ENCODE measurements at regions not wholly inside any gene's neighbourhood (a gene's known extent, or its start where the extent isn't known, plus 50 kb on each side); places are given as distances from the start of the nearest gene placed in this dataset.

- FAIRE-seq, result no peak
These were observed 233.5 kb upstream of the HDAC9 start for GRCh38 chr7:18262058-18262457.

- FAIRE-seq, result no peak
These were observed 229.8 kb upstream of the HDAC9 start for GRCh38 chr7:18265611-18266281.

- no peak for FAIRE-seq
These were observed 227.0 kb upstream of the HDAC9 start for GRCh38 chr7:18268571-18268970.

DNA sequence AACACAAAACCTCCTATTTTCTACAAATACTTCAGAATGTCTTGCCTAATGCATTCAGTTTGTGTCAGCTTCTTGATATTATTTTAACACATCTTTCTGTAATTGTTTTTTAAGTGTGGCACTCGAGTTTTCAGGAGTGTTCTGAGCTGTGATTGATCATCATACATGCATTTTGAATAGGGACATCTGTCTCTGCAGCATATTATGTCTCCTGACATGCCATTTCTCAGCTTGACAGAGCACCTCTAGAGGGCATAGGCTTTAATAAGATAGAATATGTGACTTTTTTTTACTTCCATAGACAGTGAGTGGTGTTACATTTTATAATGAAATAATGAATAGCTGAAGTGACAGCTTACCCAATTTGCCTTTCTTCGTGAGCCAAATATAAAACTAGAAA, 219.2 kb upstream of the HDAC9 start:
- FAIRE-seq, result no peak

GRCh38 chr7:18278316-18278715, 217.2 kb upstream of the HDAC9 start:
- no peak for FAIRE-seq

- no peak for FAIRE-seq
These were observed 212.5 kb upstream of the HDAC9 start for GRCh38 chr7:18283045-18283444.

GRCh38 chr7:18287482-18287881, 208.1 kb upstream of the HDAC9 start:
- FAIRE-seq, result no peak

GRCh38 chr7:18288322-18289037, 207.1 kb upstream of the HDAC9 start:
- FAIRE-seq, result no peak

DNA sequence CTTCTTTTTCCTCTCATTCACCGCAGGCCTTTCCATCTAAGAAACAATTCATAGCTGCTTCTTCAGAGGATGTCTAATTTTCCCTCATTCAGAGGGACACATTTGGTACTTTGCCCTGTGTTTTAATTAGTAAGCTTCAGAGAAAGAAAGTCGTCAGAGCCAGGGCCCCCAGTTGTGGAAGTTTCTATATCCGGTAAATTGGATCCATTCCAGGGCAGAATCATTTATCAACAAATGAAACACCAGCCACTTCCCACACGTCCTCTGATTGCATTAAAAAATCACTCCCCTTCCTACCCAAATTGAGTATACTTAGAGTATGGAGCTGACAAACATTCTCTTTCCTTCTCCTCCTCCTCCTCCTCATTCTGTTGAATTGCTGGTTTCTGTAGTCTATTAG, 205.8 kb upstream of the HDAC9 start:
- no peak for FAIRE-seq

DNA sequence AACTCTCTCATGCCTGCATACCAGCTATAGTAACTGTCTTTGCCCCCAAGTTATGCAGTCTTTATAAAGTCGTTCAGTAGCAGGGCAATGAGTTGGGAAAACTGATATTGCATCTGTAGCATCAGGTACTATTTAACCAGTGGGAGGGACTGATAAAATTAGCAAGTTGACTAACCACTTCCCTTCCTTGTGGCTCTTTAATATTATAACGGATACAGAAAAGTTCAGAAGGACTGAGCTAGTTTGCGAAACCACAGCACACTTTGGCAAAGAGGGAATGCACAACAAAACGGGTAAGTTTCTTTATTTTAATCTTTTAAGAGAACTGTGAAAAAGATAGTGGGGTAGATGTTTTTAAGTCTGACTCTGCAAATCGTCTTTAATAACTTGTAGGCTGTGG, 205.3 kb upstream of the HDAC9 start:
- FAIRE-seq, result no peak

GRCh38 chr7:18290865-18291264, 204.7 kb upstream of the HDAC9 start:
- FAIRE-seq, result no peak

- no peak for FAIRE-seq
These were observed 203.0 kb upstream of the HDAC9 start for GRCh38 chr7:18292584-18292983.

DNA sequence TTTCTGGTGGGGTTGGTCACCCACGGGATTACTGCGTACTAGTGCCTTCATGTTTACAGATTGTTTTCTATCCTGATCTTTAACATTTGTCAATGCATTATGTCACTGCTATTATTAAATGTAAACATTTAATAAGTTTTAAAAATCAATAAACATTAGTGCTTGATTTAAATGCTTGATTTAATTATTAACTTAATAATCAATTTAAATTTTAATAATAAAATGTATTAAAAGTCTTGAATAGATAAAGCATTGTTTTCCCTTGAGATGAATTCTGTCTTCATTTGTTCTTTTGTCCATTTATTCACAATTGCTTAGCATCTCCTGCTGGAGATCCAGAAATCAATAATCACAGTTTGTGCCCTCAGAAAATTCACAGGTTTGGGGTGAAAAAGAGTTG, 201.8 kb upstream of the HDAC9 start:
- no peak for FAIRE-seq

DNA sequence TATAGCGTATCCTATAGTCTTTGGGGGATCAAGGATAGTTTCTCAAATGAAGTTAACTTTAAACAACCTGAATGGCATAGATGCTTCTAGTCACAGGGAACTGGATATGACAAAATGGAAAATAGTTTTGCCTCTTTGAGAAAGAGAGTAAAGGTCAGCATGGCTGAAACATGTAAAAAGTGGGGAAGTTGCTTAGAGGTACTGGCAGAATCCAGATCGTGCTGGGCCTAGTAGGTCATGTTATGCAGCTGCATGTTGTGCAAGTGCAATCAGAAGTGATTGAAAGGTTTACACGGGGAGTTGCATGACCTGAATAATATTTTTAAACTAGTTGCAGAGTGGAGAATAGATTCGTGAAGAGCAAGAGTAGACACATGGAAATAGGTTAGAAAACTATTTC, 201.1 kb upstream of the HDAC9 start:
- FAIRE-seq, result no peak

DNA sequence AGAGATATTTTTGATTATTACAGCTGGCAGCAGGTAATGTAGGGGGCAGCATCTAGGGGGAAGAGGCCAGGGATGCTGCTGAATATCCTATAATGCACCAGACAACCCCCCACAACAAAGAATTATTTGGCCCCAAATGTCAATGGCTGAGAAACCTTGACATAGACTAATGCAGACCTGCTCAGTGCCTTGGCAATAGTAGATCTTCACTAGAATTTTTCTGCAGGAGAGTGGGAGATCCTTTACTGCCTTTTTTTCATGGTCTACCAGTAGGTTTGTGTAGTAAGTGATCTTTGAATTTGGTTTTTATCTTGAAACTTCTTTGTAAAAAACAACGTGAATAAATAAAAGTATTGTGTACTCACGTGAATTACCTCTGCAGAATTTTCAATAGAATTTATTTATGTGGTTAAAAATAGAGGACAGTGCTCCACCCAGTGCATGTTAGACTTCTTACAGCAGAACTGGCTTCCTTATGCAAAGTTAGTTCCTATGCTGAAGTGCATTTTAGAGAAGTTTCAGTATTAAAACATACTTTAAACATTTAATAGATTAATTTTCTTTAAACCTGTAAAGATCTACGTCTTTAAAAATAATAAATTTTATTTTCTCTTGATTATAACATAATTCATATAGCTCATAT, 199.6 kb upstream of the HDAC9 start:
- no peak for FAIRE-seq

- no peak for FAIRE-seq
These were observed 193.5 kb upstream of the HDAC9 start for GRCh38 chr7:18302097-18302496.

- no peak for FAIRE-seq
These were observed 189.7 kb upstream of the HDAC9 start for GRCh38 chr7:18305866-18306265.

DNA sequence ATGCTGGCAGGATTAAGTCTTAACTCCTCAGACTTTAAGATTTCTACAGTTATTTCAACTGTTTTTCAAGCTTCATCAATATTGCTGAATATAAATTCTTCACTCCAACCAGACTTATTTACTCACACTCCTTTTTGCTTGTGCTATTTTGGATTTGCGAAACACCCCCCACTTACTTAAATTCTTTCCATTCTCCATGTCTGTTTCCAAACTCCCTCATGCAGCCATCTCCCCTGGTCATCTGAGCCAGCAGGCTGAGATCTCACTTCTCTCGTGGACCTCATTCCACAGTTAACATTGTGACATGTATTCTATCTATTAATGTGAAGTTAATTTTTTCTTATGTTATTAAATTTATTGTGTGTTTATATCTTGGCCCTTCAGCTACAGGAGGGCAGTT, 188.9 kb upstream of the HDAC9 start:
- FAIRE-seq, result no peak

- no peak for FAIRE-seq
These were observed 186.6 kb upstream of the HDAC9 start for GRCh38 chr7:18308938-18309337.

- no peak for FAIRE-seq
These were observed 183.1 kb upstream of the HDAC9 start for GRCh38 chr7:18312482-18312881.

DNA sequence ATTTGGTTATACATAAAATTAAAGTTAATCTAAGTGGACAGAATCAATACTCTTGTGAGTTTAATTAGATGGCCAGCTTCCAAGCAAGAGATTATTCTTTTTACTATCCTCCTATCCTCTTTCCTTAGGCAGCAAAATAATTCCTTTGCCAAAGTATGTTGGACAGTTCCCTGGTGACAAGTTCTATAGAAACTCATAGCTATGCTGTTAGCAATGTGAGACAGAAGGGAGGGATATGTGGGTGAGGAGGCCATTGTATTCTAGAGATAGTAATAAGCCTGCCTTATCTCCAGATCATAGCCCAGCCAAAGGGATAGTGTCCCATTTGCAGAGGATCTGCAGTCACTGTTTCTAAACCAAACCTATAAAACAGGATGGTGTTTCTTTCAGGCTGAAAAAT, 181.6 kb upstream of the HDAC9 start:
- no peak for FAIRE-seq

DNA sequence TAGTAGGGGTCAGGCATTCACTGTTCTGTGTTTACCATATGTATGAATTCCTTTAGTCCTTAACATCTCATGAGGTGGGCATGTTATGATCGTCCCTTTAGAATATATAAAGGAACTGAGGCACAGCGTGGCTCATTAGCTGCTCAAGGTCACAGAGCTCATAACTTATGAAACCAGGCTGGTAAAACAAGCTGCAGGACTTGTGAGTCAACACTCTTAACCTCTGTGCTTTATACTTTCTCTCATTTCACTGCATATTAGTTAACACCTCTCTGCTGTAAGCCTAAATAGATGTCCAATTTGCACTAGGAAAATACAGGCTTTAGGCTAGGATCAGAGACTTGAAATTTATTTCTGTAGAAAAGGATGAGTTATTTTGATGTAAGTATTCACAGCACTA, 180.3 kb upstream of the HDAC9 start:
- no peak for FAIRE-seq

DNA sequence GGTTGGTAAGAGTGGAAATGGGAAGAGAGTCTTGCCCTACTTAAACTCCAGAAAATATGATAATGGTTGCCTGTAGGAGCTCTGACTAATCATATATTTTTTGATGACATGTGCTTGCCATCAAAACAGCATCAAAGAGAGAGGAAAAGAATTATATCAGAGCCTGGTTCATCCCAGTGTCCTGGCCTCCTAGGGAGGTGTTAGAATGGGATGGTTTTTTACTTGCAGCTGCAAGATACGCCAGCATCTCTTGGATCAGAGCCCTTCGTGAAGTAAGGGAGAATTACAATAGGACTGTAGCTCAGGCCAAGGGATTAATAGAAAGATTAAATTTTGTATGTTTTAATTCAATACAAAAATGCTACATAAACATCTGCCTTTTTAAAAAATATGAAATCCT, 177.6 kb upstream of the HDAC9 start:
- no peak for FAIRE-seq

DNA sequence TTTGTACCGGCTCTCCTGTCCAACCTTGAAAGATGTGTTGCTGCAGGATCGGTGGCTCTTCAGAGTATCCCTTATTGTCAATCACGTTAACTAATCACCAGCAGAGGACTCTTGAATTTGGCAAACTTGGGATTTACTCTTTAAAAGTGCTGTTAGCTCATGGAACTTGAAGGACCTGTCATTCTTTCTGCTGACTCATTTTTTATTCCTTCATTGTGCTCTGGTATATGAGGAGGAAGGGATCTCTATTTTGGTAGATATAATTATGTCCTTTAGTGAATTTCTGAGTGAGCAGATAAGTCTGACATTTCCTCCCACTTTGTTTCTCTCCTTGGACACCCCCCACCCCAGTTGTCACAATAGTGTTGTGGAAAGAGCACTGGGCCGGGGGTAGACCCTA, 175.1 kb upstream of the HDAC9 start:
- FAIRE-seq, result no peak

Measured in TTC549 (cell line).